CD4-positive, alpha-beta T cell treated with Interleukin-2 at 100 ng/mL for 4 hours (primary cell): ENCODE measurements at regions not wholly inside any gene's neighbourhood (a gene's known extent, or its start where the extent isn't known, plus 50 kb on each side); places are given as distances from the start of the nearest gene placed in this dataset.
"Not testable (repeated sequence)": the region's sequence is repeated elsewhere in the genome, so short reads cannot be mapped to it uniquely, and the experiment has no call there.

Experiments used
- DNase-seq: peaks from one replicate; pipeline ENCODE4 v3.0.0-alpha.2; 2020; ENCODE audit warnings: low spot score

DNA sequence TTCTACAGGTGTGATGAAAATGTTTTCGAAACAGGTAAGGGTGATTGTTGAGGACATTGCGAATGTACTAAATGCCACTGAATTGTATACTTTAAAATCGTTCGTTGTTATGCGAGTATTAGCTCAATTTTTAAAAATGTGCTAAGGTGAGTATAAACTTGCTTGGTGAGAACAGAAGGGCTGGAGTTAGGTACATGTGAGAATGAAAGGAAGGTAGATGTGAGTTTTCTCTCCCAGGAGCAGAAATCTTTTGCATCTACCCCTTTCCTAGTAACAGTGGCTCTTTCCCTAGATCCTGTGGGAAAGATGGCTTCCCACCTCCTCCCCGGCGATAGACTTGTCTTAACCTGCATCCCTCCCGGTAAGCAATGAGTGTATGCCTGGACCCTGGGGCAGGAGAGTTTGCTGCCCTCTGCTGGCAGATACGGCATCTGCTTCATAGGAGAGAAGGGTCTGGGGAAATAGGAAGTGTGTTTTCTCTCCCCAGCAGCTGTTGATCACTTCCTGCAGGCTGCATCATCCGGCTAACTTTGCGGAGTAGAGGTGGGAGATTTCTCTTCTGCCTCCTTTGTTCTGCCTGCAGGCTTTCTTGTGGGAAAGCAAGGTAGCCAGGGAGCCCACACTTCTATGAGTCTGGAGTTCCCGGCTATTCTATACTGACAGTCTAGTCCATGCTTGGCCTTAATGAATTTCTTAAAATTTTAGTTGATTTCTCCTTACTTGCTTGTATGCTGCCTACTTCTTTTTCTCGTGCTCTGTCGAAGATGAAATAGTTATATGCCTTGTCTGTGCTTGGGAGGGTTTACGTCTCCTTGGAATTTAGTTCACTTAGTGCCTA, 373.3 kb upstream of the SEMA6A start:
- peak; percentile 47 for DNase-seq

DNA sequence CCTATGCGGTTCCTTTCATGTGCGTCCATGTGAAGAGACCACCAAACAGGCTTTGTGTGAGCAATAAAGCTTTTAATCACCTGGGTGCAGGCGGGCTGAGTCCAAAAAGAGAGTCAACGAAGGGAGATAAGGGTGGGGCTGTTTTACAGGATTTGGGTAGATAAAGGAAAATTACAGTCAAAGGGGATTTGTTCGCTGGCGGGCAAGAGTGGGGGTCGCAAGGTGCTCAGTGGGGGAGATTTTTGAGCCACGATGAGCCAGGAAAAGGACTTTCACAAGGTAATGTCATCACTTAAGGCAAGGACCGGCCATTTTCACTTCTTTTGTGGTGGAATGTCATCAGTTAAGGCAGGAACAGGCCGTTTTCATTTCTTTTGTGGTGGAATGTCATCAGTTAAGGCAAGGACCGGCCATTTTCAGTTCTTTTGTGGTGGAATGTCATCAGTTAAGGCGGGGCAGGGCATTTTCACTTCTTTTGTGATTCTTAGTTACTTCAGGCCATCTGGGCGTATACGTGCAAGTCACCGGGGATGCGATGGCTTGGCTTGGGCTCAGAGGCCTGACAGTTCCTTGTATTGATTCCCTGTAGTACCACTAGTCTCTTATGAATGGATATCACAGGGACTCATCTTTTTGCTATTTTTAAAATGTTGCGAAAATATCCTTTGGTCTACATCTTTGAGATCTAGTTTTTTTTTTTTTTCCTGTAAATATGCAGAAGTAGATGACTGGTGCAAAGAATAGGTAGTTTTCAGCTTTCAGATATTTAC, 371.2 kb upstream of the SEMA6A start:
- DNase-seq = not testable (repeated sequence)

- no peak for DNase-seq
Observed at GRCh38 chr5:116944183-116944582, 369.6 kb upstream of the SEMA6A start.

DNA sequence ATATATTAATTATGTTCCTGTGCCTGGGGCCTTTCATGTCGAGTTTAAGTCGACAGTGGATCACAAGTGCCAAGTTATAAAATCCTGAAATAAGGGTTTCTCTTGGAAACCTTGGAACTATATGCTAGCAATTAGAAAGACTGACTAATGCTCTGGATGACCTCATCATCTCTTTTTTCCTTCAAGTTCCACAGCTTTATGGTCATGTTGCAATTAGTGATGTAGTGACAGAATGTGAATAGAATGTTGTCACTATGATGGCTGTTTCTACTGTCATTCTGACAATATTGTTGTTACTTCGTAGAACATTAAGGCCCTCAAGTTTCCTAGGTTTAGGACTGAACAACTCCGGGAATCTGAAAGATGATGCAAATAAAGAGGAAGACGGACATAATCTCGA, 368.0 kb upstream of the SEMA6A start:
- DNase-seq = no peak

GRCh38 chr5:116939641-116940040, 365.0 kb upstream of the SEMA6A start:
- DNase-seq = no peak

DNA sequence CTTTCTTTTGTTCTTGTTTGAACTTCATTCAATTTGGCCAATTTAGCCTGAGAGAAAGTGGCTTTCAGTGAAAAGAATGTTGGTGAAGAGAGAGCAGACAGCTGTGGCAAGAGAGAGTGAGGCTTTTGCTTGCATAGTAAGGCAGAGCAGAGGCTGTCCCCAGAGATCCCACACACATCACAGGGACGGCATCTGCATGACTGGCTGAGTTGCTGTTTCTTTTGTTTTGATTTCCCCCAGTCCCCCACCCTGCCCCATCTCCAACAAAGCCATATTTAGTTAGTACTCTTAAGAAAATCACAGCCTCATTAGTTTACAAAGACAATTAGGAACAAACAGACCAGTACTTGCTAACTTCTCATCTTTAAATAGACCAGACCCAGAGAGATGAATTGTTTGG, 363.9 kb upstream of the SEMA6A start:
- DNase-seq = no peak

DNA sequence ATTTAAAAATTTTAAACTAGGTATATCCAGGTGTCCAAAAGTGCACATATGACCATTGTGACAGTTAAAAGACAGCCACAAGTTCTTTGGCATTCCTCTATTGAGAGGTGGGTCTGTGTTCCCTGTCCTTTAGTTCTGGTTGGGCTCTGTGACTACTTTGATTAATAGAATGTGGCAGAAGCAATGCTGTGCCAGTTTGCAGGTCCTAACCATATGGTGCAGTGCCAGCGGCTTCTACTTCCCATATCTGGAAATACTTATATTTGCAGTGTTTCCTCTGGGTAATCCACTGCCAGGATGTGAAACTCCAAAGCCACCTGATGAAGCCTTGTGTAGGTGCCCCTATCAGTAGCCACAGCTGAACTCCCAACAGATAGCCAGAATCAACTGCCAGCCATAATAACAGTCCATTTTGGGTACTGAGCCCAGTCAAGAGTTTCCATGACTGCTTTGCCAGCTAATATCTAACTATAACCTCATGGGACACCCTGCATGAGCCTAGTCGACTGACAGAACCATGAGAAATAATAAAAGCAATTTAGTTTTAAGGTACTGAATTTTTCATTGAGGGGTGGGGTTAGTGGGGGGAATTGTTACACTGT, 361.0 kb upstream of the SEMA6A start:
- no peak for DNase-seq

GRCh38 chr5:116930616-116931015, 356.0 kb upstream of the SEMA6A start:
- DNase-seq = no peak

DNA sequence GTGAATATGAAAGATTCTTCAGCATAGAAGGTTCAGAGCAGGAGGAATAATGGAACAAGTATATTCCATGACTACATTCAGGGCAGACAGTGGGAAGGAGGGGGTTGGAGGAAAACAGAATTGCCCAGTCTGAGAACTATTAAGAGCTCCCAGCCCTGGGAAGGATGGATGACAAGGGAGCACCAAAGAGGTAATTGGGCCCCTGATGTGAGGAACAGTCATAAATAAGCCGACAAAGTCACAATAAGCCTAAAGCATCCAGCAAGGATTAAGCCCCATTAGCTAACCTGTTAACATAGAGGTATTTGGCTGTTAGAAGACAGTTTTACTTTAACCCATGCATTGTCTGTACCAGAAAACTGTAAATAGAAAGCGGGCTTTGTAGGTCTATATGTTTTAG, 348.7 kb upstream of the SEMA6A start:
- DNase-seq = no peak

GRCh38 chr5:116922532-116922931, 347.9 kb upstream of the SEMA6A start:
- DNase-seq = no peak

DNA sequence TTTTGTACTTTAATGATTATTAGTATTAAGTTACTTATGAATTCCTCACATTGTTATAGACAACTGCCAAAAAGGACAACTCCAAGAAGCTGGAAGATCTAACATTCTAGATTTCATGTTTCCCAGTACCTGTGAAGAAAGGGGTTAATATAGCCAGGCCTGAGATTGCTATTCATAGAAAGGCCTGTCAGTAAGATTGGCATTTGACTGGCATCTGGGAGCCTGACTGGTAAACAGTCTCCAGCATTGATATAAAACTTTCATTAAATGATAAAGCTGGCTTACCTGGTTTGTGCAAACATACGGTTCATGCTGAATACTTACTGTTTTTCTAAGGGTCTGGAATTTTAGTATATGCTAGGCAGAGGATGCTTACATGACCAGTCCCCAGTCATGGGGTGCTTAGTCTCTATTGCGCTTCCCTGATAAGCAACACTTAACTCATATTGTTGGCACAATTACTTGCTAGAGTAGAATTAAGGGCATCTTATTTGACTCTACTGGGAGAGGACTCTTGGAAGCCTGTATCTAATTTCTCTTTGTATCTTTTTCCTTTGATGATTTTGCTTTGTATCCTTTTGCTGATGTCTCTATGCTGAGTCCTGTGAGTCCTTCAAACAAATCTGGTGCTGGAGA, 340.4 kb upstream of the SEMA6A start:
- no peak for DNase-seq

- DNase-seq = no peak
Observed at GRCh38 chr5:116912221-116912620, 337.6 kb upstream of the SEMA6A start.

DNA sequence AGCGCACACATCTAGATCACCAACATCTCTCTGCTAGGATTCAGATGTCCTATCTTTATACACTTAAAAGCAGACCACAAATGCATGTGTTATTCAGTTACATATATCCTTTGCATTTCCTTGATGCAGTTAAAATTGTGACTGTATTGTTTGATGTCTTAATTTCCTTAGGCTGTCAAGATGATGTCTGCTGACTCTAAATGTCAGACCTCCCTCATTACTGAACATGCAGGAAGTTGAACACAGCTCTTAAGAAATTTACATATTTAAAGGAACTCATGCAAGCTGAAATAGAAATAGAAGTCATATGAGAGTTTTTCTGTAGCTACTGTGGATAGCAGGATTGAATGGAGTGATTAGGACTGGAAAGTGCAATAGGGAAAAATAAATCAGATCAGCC, 336.5 kb upstream of the SEMA6A start:
- no peak for DNase-seq

GRCh38 chr5:116908537-116908936, 333.9 kb upstream of the SEMA6A start:
- no peak for DNase-seq

GRCh38 chr5:116905885-116906284, 331.3 kb upstream of the SEMA6A start:
- no peak for DNase-seq

GRCh38 chr5:116900793-116901192, 326.2 kb upstream of the SEMA6A start:
- no peak for DNase-seq

- DNase-seq = no peak
Observed at GRCh38 chr5:116898917-116899316, 324.3 kb upstream of the SEMA6A start.

GRCh38 chr5:116897291-116897690, 322.7 kb upstream of the SEMA6A start:
- DNase-seq = no peak

- no peak for DNase-seq
Observed at GRCh38 chr5:116896001-116896400, 321.4 kb upstream of the SEMA6A start.

- no peak for DNase-seq
Observed at GRCh38 chr5:116892993-116893392, 318.4 kb upstream of the SEMA6A start.

- no peak for DNase-seq
Observed at GRCh38 chr5:116887104-116887503, 312.5 kb upstream of the SEMA6A start.

DNA sequence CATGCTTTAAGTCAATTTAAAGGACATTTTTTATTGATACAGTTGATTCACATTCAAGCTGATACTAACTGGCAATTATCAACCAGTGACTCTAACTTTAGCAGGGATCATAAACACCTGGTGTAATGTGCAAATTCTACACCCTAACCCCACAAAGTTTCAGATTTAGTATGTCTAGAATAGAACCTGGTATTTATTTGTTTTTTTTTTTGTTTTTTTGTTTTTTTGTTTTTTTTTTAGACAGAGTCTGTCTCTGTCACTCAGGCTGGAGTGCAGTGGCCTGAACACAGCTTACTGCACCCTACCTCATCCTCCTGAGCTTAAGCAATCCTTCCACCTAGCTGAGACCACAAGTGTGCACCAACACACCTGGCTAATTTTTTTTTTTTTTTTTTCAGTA, 311.2 kb upstream of the SEMA6A start:
- DNase-seq = no peak

DNA sequence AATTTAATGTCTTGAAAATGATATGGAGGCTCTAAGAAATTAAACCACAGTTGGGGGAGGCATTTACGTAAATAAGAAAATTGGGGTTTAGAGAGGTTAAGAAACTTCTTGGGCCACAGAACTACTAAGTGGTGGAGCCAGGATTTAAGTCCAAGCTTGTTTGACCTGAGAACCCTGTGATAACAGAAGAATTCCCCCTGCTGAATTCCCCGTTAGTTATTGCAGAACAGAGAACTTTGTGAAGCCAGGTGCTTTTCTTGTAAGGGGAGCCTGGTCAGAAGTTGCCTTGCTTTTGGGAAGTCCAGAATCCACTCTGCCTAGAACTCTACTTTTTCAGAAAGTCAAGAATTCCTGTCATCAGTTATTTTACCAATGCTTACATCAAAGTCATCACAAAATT, 309.3 kb upstream of the SEMA6A start:
- no peak for DNase-seq
